Inferior parietal cortex (tissue), 1 donor: ENCODE measurements at regions not wholly inside any gene's neighbourhood (a gene's known extent, or its start where the extent isn't known, plus 50 kb on each side); places are given as distances from the start of the nearest gene placed in this dataset.
"Not testable (repeated sequence)": the region's sequence is repeated elsewhere in the genome, so short reads cannot be mapped to it uniquely, and the experiment has no call there.

Experiments used
- DNase-seq: peaks from one replicate; pipeline ENCODE4 v3.0.0-alpha.2; 2016; ENCODE audit errors: extremely low spot score

DNA sequence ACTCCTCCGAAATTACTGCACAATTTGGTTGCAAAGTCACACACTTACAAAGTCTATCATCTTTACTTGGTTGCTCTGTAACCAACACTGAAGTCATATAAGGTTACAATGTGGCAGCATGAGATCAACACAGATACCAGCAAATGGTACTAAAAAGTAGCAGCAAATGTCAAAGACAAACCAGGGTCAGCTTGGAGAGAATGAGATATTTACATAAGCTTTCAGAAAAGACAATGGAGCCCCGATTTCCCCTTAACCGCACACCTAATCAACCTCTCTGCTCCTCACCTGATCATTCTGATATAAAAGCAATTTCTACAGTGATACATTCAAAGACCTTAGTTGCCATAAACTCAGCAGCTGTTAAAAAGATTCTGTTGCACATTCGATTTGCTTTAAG lies 76.4 kb upstream of the FOXN3 start:
- no peak for DNase-seq

DNA sequence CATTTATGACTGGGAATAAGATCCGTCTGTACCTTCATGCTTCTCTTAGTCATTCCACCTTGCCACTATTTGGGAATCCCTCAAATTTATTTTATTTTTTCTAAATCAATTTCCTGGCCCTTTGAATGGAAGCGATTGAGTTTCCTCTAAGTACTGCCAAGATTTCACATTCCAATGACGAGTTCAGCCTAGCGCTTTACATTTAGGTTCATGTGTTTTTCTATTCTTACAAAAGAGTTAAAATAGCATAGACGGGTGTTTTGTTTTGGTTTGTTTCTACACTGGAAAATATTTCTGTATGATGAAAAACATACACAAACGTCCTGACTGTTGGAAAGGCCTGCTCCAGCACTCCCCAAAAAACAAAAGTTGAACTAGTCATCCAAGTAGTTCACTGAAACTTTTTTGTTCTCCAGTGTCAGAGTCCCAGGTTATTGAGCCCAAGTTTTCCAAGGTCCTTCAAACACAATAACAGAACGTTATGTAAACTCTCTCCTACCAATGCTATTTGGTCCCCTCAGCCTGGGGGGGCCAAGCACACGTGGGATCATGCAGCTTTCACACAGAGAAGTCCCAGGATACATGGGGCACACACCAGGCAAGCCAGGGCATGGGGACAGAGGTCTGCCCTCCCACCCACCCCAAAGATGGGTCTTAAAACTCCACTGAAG lies 74.8 kb upstream of the FOXN3 start:
- DNase-seq = no peak

DNA sequence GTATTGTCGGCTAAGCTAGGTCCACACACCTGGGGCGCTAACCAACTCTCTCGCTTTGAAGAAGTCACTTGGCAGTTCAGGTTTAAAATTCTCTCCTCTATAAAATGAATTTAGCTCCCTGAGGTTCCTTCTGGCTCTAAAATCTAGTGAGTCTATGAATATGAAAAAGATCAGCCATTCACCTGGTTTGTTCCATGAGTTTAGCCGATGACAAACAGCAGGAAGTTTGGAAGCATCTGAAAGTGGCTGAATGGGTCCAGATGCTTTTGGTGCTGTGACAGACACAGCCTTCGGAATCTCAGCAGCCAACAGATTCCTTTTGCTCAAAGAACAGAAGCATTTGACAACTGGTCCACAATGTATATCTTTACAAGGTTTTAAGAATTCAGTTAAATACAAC lies 73.4 kb upstream of the FOXN3 start:
- DNase-seq = no peak

DNA sequence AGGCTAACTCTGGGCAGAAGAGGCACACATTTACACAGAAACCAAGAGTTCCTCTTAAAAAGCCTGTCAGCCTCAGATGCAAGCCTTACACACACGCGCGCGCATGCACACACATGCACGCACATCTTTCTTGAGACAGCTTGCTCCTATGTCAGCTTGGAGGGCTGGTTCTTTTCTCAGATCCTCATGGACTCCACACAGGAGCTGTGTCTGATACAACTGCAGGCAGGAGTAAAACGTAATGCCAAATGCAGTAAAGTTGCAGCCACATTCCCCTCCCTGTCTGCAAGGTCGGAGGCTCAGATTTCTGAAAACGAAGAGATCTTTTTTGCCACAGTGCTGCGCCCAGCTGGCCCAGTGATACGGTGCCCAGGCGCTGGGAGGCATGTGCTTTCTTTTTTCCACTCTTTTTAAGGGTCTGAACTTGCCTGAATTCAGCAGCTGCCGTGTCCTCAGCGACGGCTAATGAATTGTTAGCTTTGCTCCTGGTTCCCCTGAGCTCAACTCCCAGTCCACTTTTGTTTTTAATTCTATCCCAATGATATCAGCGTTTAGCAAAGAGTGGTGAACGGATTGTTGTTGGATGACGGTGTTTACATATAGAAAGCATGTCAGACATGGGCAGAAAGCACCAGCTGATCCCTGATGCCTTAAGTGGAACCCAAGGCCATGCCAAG lies 72.9 kb upstream of the FOXN3 start:
- no peak for DNase-seq

DNA sequence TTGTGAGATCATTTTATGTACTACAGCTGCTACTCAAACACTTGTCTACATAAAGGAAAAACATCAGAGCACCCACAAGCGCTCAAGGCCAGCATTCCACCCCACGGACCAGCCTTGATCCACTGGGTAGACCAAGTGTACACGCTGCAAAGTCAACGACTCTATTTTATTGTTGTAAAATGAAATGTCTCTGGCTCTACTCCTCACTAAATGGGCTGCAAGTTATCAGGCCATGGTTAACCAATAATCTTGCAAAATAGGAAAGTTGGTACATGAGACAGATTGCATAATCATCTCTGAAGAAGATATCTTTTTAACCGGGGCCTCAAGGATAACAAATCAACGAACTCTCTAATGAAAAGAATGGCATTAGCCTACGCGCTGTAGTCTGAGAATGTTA lies 69.9 kb upstream of the FOXN3 start:
- DNase-seq = no peak

DNA sequence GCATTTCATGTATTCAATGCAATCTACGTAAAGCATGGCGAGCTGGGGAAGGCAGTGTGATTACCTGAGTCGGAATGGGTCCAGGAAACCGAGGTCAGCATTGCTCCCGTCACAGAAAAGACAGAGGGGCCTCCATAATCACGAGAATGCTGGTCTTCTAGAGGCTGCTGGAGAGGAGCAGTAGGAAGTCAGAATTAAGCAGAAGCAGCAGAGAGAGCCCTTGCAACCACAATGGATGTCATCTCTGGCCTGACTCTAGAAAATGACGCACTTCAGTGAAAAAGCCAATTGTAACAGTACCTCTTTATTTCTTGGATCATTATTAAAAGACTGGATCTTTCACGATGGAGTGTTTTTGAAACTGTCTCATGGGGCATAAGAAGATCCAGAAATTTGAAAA lies 69.5 kb upstream of the FOXN3 start:
- no peak for DNase-seq

DNA sequence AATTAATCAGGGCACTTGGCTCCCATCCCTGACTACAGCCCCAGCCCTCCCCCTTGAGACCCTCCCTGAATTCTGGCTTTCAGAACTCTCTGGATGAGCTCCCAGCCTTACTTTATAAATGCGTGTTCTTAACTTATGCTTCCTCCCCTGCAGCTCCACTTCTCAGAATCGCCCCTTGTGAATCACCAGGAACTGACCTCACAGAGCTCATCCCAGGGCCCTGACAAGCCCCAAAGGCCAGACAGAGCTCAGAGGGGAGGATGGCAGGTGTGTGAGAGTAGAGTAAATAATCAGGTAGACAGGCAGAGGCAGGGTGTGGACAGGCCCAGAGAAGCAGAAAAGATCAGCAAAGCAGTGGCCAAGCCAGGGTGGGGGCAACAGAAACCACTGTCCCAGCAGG lies 68.2 kb upstream of the FOXN3 start:
- DNase-seq = no peak

DNA sequence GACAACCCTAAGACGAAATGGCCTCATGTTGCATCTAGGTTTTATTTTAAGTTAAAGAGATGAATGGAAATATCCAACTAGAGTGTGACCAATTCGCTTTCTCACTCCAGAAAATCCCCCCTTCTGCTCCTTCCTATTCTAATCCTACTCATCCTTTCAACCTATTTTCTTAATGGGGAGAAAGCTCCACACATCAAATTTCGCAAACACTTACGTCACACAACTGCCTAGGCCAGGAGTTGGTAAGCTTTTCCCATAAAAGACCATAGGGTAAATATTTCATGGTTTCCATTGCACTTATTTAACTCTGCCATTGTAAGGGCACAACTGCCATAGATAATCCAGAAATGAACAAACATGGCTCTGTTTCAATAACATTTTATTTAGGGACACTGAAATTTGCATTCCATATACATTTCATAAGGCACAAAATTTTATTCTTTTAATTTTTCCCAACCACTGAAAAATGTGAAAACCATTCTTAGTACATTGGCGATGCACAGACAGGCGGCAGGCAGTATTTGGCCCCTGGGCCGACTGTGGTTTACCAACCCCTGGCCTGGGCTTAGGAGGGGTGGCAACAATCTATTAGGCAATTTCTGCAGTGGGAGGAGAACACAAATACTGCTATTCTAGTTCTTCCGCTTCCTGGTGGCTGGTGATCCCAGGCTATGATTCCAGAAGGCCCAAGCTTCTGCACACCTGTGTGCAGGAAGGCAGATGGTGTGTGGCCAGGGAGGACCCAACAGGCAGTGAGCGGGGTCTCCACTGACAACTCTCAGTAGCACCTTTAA lies 67.2 kb upstream of the FOXN3 start:
- no peak for DNase-seq

DNA sequence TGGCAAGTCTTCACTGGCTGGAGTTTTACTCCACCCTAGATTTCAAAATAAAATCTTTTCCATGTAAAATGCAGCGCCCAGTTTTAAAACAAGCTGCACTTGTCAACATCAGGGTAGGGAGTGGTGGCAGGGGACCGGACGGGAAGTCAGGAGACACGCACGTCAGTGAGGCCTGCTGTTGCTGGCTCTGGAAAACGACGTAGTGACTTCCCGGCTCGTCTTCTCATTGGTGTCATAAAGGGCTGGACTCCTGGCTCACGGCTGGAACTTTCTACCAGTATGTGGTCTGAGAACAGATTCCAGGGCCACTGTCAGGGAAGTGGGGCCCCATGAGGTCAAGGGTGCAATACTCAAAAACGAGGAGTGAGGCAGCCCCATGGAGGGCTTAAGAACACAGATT lies 64.2 kb upstream of the FOXN3 start:
- DNase-seq = no peak

DNA sequence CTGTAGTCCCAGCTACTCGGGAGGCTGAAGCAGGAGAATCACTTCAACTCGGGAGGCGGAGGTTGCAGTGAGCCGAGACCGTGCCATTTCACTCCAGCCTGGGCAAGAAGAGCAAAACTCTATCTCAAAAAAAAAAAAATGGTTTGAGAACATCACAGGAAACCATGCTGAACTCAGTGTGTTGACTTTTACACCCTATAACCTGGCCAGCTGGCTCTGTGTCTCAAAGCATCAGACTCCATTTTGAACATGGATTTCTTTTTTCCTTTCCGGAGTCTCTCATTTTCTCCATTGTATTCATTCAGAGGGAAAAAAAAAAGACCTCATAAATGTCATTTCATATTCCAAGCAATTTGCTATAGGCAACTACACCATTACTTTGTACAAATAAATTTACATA lies 63.2 kb upstream of the FOXN3 start:
- no peak for DNase-seq

DNA sequence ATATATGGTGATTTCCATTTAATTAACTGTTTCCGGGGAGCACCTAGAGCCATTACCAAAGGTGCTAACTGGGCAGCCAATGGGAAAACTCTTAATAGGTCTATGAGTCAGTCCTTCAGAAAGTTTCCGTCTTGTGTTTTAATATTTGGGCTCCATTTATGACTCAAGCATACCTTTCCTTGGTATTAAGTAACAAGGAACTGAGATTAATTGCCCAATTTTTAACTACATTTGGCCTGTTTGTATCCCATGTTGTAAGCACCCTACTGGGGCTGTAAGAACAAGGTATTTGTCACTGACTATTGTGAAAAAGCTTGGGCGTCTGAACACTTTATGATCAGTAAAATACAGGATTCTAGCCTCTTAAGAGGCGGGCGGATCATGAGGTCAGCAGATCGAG lies 62.8 kb upstream of the FOXN3 start:
- DNase-seq = no peak

DNA sequence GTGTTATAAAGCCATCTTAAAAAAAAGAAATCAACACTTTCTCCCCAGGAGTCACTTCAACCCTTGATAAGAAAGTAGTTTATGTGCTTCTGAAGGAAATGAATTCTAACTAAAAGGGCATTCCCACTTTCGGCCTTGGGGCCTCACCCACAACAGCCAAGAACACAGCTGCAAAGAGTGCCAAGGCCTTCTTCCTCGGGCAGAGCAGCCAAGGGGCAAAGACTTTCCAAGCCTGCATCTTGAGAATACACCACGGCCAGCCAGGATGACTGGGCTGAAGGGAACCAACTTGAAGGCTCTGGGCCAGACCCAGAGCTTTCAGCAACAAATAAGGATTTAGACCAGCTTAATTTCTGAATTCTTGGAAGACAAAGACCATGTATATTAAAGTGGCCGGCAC lies 60.4 kb upstream of the FOXN3 start:
- no peak for DNase-seq

DNA sequence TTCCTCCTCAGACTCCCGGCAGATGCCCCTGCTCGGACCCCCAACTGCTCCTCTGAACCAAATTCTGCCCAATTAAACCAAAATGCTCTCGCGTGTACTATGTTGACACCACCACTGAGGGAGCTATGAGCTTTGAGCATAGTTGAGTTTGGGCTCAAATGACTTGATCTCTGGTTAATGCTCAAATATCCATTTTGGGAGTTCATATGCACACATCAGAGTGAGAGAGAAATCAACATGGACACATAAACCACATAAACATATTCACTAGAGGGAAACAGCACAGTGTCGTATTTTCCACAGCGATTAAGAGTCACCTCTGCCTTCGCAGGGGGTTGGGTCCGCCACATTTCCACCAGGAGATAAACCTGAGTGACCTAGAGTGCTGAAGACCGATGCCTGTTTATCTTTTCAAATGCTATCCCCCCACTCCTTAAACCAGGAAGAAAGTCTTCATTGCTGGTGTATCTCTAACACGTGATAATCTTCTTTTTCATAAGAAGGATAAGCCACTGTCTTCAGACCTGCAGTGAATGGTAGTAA lies 59.4 kb upstream of the FOXN3 start:
- DNase-seq = no peak

DNA sequence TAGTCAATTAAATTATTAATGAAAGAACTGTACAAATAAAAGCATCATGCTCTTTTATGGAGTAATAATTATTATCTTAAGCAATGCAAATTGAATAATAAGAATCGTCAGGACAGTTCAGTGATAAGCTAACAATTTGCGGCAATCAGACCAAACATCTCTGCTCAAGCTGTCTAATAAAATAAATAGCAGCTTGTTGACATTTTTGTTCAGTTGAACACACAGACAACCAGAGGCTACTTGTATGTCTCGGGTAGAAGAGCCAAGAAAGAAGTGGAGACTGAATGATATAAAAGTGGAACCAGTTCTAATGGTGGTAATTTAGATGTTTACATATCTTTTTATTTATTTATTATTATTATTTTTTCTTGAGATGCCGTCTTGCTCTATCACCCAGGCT lies 57.4 kb upstream of the FOXN3 start:
- no peak for DNase-seq

DNA sequence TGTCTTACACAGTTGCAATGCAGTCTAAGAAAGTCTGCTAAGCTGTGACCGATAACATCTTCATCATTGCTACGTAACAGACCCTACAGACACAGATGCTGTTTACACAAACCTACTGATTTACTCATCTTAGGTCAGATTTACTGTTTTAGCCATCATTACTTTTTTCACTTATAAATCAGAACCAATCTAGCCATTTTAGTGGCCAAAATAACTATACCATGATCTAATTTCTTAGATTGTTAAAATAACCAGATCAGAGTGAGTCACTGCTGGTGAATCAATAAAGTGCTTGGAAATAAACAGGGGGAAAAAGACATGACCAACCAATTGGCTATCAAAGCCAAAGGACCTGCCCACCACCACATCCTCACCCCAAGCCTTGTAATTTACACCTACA lies 57.0 kb upstream of the FOXN3 start:
- no peak for DNase-seq

DNA sequence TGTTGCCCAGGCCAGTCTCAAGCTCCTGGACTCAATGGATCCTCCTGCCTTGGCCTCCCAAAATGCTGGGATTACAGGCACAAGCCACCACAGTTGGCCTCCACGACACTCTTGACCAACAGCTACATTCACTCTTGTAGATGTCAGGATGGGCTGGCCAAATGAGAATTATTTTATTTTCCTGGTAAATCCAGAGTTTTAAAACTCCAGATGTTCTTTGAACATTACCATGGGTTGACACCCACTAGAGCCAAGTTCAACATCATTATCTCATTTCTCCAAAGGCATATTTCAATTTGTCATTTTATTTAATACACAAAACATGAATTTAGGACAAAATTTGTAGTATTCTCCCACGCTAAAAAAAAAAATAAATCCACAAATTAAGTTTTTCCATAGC lies 56.5 kb upstream of the FOXN3 start:
- DNase-seq = no peak

DNA sequence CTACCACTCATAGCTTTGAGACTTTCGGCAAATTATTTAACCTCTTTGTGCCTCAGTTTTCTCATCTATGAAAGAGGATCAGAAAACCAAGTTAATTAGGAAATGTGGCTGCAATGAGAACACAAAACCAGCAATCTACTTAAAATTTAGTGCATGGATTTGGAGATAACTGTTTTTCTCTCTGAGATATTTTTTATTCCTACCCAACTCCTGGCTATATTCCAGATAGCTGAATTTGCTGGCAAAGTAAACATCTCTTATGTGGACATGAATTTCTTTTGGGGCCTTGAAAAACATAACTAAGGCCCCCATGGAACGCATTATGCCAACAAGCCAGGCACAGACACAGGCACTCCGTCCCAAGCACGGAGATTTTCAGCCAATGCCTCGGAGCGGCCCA lies 53.4 kb upstream of the FOXN3 start:
- no peak for DNase-seq

DNA sequence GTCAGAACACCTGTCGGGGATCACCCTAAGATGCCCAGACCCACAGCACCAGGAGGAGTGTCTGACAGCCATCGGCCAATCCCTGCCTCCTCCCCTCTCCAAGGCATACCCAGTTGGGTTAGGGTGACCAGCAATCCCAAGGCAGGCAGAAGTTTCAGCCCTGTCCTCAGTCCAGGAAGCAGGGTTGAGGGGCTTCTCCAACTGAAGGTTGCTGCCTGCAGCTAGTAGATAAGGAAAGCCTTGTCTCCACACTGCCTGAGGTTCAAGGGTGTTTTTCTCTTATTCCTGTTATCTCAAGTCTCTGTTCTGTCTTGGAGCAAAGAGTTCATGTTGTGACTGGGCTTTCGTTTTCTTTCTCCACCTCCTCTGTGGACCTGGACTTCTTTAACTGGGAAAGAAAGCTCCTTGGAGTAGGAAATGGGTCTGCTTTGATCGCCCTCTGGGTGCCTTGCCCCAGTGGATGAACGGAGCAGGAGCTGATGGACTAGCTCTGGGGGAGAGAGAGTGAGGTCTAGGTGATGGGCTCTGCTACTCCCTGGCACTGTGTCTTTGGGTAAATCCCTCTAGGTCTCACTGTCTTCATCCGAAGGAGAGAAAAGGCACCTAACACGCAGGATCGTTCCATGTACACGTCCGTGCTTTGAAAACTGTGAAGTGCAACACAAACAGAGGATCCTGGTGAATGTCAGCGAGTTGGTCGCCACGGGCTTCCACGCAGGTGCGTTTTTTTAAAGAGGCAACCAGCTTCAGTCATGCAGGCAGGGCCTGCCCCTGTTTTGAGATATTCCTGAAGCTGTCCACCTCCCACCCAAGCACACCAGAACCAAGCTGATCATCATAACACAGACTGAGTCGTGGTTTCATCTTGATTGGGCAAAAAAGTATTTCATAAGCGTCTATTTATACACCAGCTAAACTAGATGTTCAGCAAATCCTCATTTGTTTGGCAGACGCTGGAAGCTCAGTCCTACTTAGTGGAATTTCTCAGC lies 52.5 kb upstream of the FOXN3 start:
- DNase-seq = no peak

DNA sequence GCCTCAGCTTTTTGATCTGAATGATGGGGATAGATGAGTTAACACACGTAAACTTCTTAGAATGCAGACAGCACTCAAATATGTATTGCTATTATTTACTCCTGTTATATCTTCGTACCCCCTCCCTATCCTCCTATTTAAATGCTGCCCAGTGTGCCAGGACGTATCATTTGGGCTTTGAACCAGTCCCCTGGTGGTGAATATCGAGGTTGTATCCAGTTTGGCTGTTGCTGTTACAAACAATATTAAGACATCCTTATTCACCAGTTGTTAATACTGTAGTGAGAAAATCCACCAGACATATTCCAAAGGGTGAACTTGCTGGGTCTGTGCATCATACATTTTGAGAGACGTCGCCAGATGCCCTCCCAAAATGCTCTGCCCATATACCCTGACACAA lies 51.5 kb upstream of the FOXN3 start:
- DNase-seq = no peak

DNA sequence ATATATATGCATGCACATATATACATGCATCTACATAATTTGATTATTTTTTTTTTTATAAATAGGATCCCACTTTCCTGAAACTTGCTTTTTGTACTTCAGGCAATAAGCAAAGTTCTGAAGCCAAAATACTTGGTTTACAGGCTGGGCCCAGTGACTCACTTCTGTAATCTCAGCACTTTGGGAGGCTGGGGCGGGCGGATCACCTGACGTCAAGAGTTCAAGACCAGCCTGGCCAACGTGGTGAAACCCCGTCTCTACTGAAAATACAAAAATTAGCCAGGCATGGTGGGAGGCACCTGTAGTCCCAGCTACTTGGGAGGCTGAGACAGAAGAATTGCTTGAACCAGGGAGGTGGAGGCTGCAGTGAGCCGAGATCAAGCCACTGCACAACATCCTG lies 51.0 kb upstream of the FOXN3 start:
- DNase-seq = not testable (repeated sequence)

DNA sequence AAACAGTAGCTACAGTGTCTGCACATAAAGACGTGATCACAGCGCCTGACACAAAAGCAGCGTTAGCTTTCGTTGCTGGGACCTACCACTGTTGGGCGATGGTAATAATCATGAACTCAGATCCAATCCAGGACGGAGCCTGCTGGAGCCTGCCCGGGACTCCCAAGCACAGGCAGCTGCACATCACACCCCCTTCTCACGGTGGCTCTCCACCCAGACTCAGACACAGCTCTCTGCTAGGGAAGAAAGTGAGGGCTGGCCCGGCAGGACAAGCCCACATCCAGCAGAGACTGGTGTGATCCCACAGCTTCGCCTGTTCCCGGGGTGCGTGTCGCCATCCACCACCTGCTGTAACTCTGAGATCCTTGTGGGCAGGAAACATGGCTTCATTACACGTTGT lies 49.9 kb upstream of the FOXN3 start:
- no peak for DNase-seq
